Neuronal stem cell (in vitro differentiated cells): ENCODE measurements at regions not wholly inside any gene's neighbourhood (a gene's known extent, or its start where the extent isn't known, plus 50 kb on each side); places are given as distances from the start of the nearest gene placed in this dataset.

ENCODE experiments used
- DNase-seq: peaks from one replicate; pipeline ENCODE4 v3.0.0-alpha.2; 2013; ENCODE audit warnings: low spot score
- H2AFZ ChIP-seq: one replicate; pipeline ENCODE4 v1.6.1; 2013; ENCODE audit warnings: mild to moderate bottlenecking, low read length, inconsistent platforms
- H2AK5ac ChIP-seq: 2 replicates; pipeline ENCODE4 v1.6.1; 2013; ENCODE audit warnings: low read depth, mild to moderate bottlenecking, inconsistent platforms, low read length, moderate library complexity, mixed read lengths
- H2BK120ac ChIP-seq: 2 replicates; pipeline ENCODE4 v1.6.1; 2013; ENCODE audit warnings: low read depth, mild to moderate bottlenecking, inconsistent platforms, low read length, moderate library complexity, mixed read lengths
- H2BK12ac ChIP-seq: one replicate; pipeline ENCODE4 v1.6.1; 2013; ENCODE audit warnings: low read length, inconsistent platforms
- H2BK15ac ChIP-seq: 2 replicates; pipeline ENCODE4 v1.6.1; 2013; ENCODE audit warnings: mild to moderate bottlenecking, low read length, inconsistent platforms, mixed read lengths
- H2BK5ac ChIP-seq: one replicate; pipeline ENCODE4 v1.6.1; 2013; ENCODE audit warnings: inconsistent platforms, mild to moderate bottlenecking, low read length, moderate library complexity
- H3K14ac ChIP-seq: one replicate; pipeline ENCODE4 v1.6.1; 2013; ENCODE audit warnings: low read length, inconsistent platforms
- H3K18ac ChIP-seq: 2 replicates; pipeline ENCODE4 v1.6.1; 2013; ENCODE audit warnings: low read length, inconsistent platforms
- H3K23ac ChIP-seq: 2 replicates; pipeline ENCODE4 v1.6.1; 2013; ENCODE audit warnings: low read depth, mild to moderate bottlenecking, mixed read lengths, low read length, inconsistent platforms; ENCODE audit not compliant: poor library complexity
- H3K27ac ChIP-seq: replicated peaks from 3 replicates; pipeline ENCODE4 v1.5.1; 2013; ENCODE audit warnings: low read length, inconsistent platforms
- H3K27me3 ChIP-seq, 3 experiments: 2 replicates each; pipeline ENCODE4 v1.6.1; 2013; ENCODE audit warnings: low read length in 3 of 3, mild to moderate bottlenecking in 2 of 3, inconsistent platforms in 1 of 3, low read depth in 1 of 3, mixed read lengths in 1 of 3, moderate library complexity in 1 of 3; ENCODE audit not compliant: control insufficient read depth in 3 of 3, insufficient read depth in 3 of 3
- H3K36me3 ChIP-seq, 2 donors: replicated peaks in 1 of 2; 2 replicates each; pipeline ENCODE4 v1.6.1; 2013; ENCODE audit warnings: low read length in 2 of 2; ENCODE audit not compliant: control insufficient read depth in 2 of 2, insufficient read depth in 2 of 2
- H3K4ac ChIP-seq: 2 replicates; pipeline ENCODE4 v1.6.1; 2013; ENCODE audit warnings: inconsistent platforms, mild to moderate bottlenecking, low read length, moderate library complexity
- H3K4me1 ChIP-seq, 2 donors: 1 replicate in 1 of 2; 2 replicates in 1 of 2; pipeline ENCODE4 v1.6.1; 2013; ENCODE audit warnings: low read length in 2 of 2, low read depth in 1 of 2; ENCODE audit not compliant: control insufficient read depth in 2 of 2, insufficient read depth in 1 of 2
- H3K4me2 ChIP-seq: one replicate; pipeline ENCODE4 v1.6.1; 2013; ENCODE audit warnings: mild to moderate bottlenecking, low read length, inconsistent platforms; ENCODE audit not compliant: insufficient read depth, poor library complexity, severe bottlenecking
- H3K4me3 ChIP-seq, 2 donors: 2 replicates each; pipeline ENCODE4 v1.5.1; 2013; ENCODE audit warnings: low read length in 2 of 2, mild to moderate bottlenecking in 2 of 2, inconsistent platforms in 1 of 2, moderate library complexity in 1 of 2
- H3K79me1 ChIP-seq: one replicate; pipeline ENCODE4 v1.6.1; 2013; ENCODE audit warnings: low read depth, mild to moderate bottlenecking, inconsistent platforms, low read length, moderate library complexity
- H3K9ac ChIP-seq: one replicate; pipeline ENCODE4 v1.6.1; 2013; ENCODE audit warnings: mild to moderate bottlenecking, low read depth, low read length, inconsistent platforms; ENCODE audit not compliant: poor library complexity
- H3K9me3 ChIP-seq, 2 donors: replicated peaks in 1 of 2; 2 replicates each; pipeline versions ENCODE3 to v1.6.1; 2013; ENCODE audit warnings: low read length in 2 of 2, mild to moderate bottlenecking in 2 of 2, inconsistent platforms in 1 of 2, low read depth in 1 of 2, mixed read lengths in 1 of 2, moderate library complexity in 1 of 2; ENCODE audit not compliant: control insufficient read depth in 2 of 2, insufficient read depth in 1 of 2
- H4K8ac ChIP-seq: one replicate; pipeline ENCODE4 v1.6.1; 2013; ENCODE audit warnings: low read depth, mild to moderate bottlenecking, inconsistent platforms, low read length, moderate library complexity
- H4K91ac ChIP-seq: one replicate; pipeline ENCODE4 v1.6.1; 2013; ENCODE audit warnings: low read length, low read depth, mild to moderate bottlenecking, inconsistent platforms; ENCODE audit not compliant: poor library complexity
- WGBS, 2 donors: extraction: QIAGEN DNeasy Blood & Tissue Kit; methylation state at CpG; one replicate each; pipeline ENCODE4 v1.1.7; 2013; ENCODE audit warnings: missing lambda C conversion rate in 2 of 2, mixed read lengths in 1 of 2; ENCODE audit not compliant: insufficient read length in 2 of 2, insufficient replicate concordance in 1 of 2; ENCODE audit errors: extremely low coverage in 2 of 2; 5-methylcytosine and 5-hydroxymethylcytosine counted together

GRCh38 chr3:182370949-182371348 lies 422.4 kb upstream of the ATP11B start:
- Histone ChIP-seq H2BK12ac (no peak overlapping the region), H3K27ac (no peak overlapping the region), H4K8ac (no peak overlapping the region), H2BK120ac (no peak overlapping the region), H2BK5ac (no peak overlapping the region), H3K9ac (no peak overlapping the region), H3K9me3 (no peaks in the 10 kb centered on the region), H2AK5ac (no peak overlapping the region), H3K4me2 (no peak overlapping the region), H4K91ac (no peak overlapping the region), H3K27me3 (no peaks in the 10 kb centered on the region), H3K4ac (no peak overlapping the region), H3K4me1 (no peaks in the 10 kb centered on the region), H3K4me3 (no peak overlapping the region), H2AFZ (no peak overlapping the region), H3K36me3 (no peaks in the 10 kb centered on the region), H2BK15ac (no peak overlapping the region), H3K79me1 (no peaks in the 10 kb centered on the region), H3K18ac (no peak overlapping the region), H3K14ac (no peak overlapping the region), H3K23ac (no peak overlapping the region)
- DNase-seq: no peak
- WGBS, 2 donors: no CpG with 5 or more reads among the region's 1 CpG

- H2BK12ac ChIP-seq: no peak overlapping the region
- H4K91ac ChIP-seq: no peak overlapping the region
These were observed 417.4 kb upstream of the ATP11B start for GRCh38 chr3:182375916-182376315.

GRCh38 chr3:182382112-182382857 lies 411.0 kb upstream of the ATP11B start:
- Histone ChIP-seq H3K4ac (no peak overlapping the region), H2BK5ac (no peak overlapping the region), H2BK120ac (no peak overlapping the region), H2AFZ (peak overlapping the region; percentile 70), H3K4me1 (peaks cover 9 to 12% of the 10 kb centered on the region in 2 donors), H3K9me3 (no peaks in the 10 kb centered on the region), H3K4me3 (no peak overlapping the region), H3K18ac (no peak overlapping the region), H2BK12ac (no peak overlapping the region), H3K9ac (no peak overlapping the region), H3K4me2 (no peak overlapping the region), H3K27ac (no peak overlapping the region), H4K91ac (no peak overlapping the region), H3K23ac (no peak overlapping the region), H3K79me1 (no peaks in the 10 kb centered on the region), H3K14ac (no peak overlapping the region), H2BK15ac (no peak overlapping the region), H2AK5ac (no peak overlapping the region), H3K27me3 (no peaks in the 10 kb centered on the region), H3K36me3 (no peaks in the 10 kb centered on the region), H4K8ac (no peak overlapping the region)
- DNase-seq: no peak
- no CpG with 5 or more reads among the region's 4 CpGs for WGBS, 2 donors

More at GRCh38 chr3:182375916-182376315, 417.4 kb upstream of the ATP11B start:
- H3K4ac ChIP-seq: no peak overlapping the region
- H4K8ac ChIP-seq: no peak overlapping the region
- no peak overlapping the region for H3K27ac ChIP-seq
- H3K14ac ChIP-seq: no peak overlapping the region
- no peak overlapping the region for H2BK15ac ChIP-seq
- no peak for DNase-seq
- H2BK5ac ChIP-seq: no peak overlapping the region
- no peak overlapping the region for H2AK5ac ChIP-seq
- H3K4me2 ChIP-seq: no peak overlapping the region
- H2AFZ ChIP-seq: no peak overlapping the region
- no peaks in the 10 kb centered on the region for H3K79me1 ChIP-seq
- no peak overlapping the region for H3K4me3 ChIP-seq
- H3K36me3 ChIP-seq: no peaks in the 10 kb centered on the region
- H3K4me1 ChIP-seq: no peaks in the 10 kb centered on the region
- no peaks in the 10 kb centered on the region for H3K27me3 ChIP-seq
- H3K9ac ChIP-seq: no peak overlapping the region
- no peak overlapping the region for H3K23ac ChIP-seq
- H3K9me3 ChIP-seq: no peaks in the 10 kb centered on the region
- H3K18ac ChIP-seq: no peak overlapping the region
- no peak overlapping the region for H2BK120ac ChIP-seq
- no CpG with 5 or more reads among the region's 1 CpG for WGBS, 2 donors

GRCh38 chr3:182384221-182384620 lies 409.1 kb upstream of the ATP11B start:
- Histone ChIP-seq H2BK120ac (no peak overlapping the region), H3K9me3 (peaks cover 0 to 5% of the 10 kb centered on the region in 2 donors), H4K8ac (no peak overlapping the region), H2BK15ac (no peak overlapping the region), H2AFZ (peak overlapping the region; percentile 30), H2AK5ac (no peak overlapping the region), H3K18ac (no peak overlapping the region), H3K4me2 (no peak overlapping the region), H4K91ac (no peak overlapping the region), H2BK5ac (no peak overlapping the region), H3K79me1 (no peaks in the 10 kb centered on the region), H3K14ac (no peak overlapping the region), H3K36me3 (no peaks in the 10 kb centered on the region), H3K27me3 (no peaks in the 10 kb centered on the region), H3K27ac (no peak overlapping the region), H2BK12ac (no peak overlapping the region), H3K23ac (no peak overlapping the region), H3K4me3 (no peak overlapping the region), H3K4me1 (peaks cover 9 to 12% of the 10 kb centered on the region in 2 donors), H3K4ac (no peak overlapping the region), H3K9ac (no peak overlapping the region)
- no CpG with 5 or more reads among the region's 5 CpGs for WGBS, 2 donors
- DNase-seq: no peak
